Body of pancreas (tissue), 4 donors: ENCODE measurements at regions not wholly inside any gene's neighbourhood (a gene's known extent, or its start where the extent isn't known, plus 50 kb on each side); places are given as distances from the start of the nearest gene placed in this dataset.

Experiments
- ATAC-seq: fragments of 150-250 bp; one replicate; pipeline ENCODE4 v1.9.1; 2016
- DNase-seq, 4 donors: peaks; one replicate each; pipeline ENCODE4 v3.0.0-alpha.2; 2019
- H3K27ac ChIP-seq, 4 donors: fragments of 200-600 bp; sonication (generic); 1 replicate in 3 of 4; 2 replicates in 1 of 4; pipeline versions ENCODE4 v1.5.1 to v1.6.1; 2016 to 2019; ENCODE audit warnings: mild to moderate bottlenecking in 1 of 4, mixed read lengths in 1 of 4, moderate library complexity in 1 of 4
- H3K27me3 ChIP-seq, 2 donors: fragments of 200-600 bp; sonication (generic); one replicate each; pipeline ENCODE4 v1.6.0; 2016; ENCODE audit warnings: mild to moderate bottlenecking in 1 of 2
- H3K36me3 ChIP-seq, 2 donors: fragments of 200-600 bp; sonication (generic); replicated peaks in 1 of 2; 2 replicates each; pipeline ENCODE4 v1.5.1; 2016; ENCODE audit warnings: low read depth in 2 of 2; ENCODE audit not compliant: insufficient read depth in 1 of 2
- H3K4me1 ChIP-seq: fragments of 200-600 bp; sonication (generic); one replicate; pipeline ENCODE4 v1.6.0; 2016
- H3K4me3 ChIP-seq, 2 donors: fragments of 200-600 bp; sonication (generic); 1 replicate in 1 of 2; 2 replicates in 1 of 2; pipeline ENCODE4 v1.5.1; 2016 to 2019
- H3K9me3 ChIP-seq, 3 donors: fragments of 200-600 bp; sonication (generic); 1 replicate in 2 of 3; 2 replicates in 1 of 3; pipeline ENCODE4 v1.5.1; 2016
- POLR2A ChIP-seq, 3 donors: fragments of 450-650 bp; IDR thresholded peaks; one replicate each; pipeline ENCODE4 v1.6.1; 2016; ENCODE audit warnings: antibody characterized with exemption in 3 of 3, mild to moderate bottlenecking in 2 of 3
- WGBS, 2 donors: methylation state at CpG; one replicate each; pipeline ENCODE4 v1.1.5; 2017; 5-methylcytosine and 5-hydroxymethylcytosine counted together
- intact Hi-C: fragments of 100-400 bp; cut with DNase I; formaldehyde crosslinking; loops from one replicate; pipeline ENCODE4 v1.15.1; 2023
- TF ChIP-seq, protein P1 (sequence below), 7 experiments: fragments of 450-650 bp in 4 of 7; fragments of 200-600 bp in 3 of 7; sonication (generic) in 3 of 7; IDR thresholded peaks; one replicate each; pipeline ENCODE4 v1.5.1; 2016 to 2019; ENCODE audit warnings: antibody characterized with exemption in 7 of 7

DNA sequence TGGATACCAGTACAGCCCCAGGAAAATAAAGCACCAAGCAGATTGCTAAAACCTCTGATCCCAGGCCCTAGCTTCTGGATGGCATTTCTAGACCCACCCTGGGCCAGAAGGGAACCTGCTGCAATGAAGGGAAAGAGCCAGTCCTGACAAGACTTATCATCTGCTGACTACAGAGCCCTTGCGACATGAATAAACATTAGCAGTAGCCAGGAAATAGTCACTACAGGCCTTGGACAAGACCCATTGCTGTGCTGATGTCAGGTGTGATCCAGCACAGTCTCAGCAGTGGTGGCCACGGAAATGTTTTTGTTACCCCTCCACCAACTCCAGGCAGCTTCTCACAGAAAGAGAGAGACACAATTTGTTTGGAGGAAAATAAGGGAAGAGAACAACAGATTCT lies 399.3 kb downstream of the HAO1 start:
- no peak overlapping the region for H3K4me3 ChIP-seq
- H3K27ac ChIP-seq, result no peak overlapping the region
- no peaks in the 10 kb centered on the region for H3K36me3 ChIP-seq
- 53 to 69% methylated on average over 2 of the region's 2 CpGs for WGBS, 2 donors
- no peaks in the 10 kb centered on the region for H3K4me1 ChIP-seq
- TF ChIP-seq, protein P1, sequence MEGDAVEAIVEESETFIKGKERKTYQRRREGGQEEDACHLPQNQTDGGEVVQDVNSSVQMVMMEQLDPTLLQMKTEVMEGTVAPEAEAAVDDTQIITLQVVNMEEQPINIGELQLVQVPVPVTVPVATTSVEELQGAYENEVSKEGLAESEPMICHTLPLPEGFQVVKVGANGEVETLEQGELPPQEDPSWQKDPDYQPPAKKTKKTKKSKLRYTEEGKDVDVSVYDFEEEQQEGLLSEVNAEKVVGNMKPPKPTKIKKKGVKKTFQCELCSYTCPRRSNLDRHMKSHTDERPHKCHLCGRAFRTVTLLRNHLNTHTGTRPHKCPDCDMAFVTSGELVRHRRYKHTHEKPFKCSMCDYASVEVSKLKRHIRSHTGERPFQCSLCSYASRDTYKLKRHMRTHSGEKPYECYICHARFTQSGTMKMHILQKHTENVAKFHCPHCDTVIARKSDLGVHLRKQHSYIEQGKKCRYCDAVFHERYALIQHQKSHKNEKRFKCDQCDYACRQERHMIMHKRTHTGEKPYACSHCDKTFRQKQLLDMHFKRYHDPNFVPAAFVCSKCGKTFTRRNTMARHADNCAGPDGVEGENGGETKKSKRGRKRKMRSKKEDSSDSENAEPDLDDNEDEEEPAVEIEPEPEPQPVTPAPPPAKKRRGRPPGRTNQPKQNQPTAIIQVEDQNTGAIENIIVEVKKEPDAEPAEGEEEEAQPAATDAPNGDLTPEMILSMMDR (IDR thresholded peaks at IDR 0.05), result no peak
- no peak for TF ChIP-seq POLR2A (IDR thresholded peaks at IDR 0.05)
- no peaks in the 10 kb centered on the region for H3K9me3 ChIP-seq
- no peaks in the 10 kb centered on the region for H3K27me3 ChIP-seq
- no peak for ATAC-seq
- intact Hi-C loops, result no loop called here
- no peak for DNase-seq

DNA sequence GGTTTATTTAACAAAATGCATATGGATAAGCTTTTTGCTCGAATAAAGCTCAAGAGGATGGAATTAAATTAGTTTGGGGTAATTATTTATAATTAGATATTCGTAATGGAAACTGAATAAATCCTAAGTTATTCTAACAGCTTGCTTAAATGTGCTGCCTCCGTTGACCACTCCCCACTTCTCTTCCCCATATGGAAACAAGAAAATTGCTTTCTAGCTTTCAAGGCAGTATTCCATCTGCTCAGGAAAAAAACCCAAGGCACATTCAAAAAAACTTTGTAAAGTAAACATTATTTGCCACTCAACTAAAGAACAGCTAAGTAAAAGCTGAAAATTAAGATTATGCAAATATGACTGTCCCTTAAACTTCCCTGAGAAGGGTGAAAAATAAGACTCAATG lies 369.2 kb downstream of the HAO1 start:
- no peaks in the 10 kb centered on the region for H3K27me3 ChIP-seq
- no peaks in the 10 kb centered on the region for H3K36me3 ChIP-seq
- TF ChIP-seq POLR2A (IDR thresholded peaks at IDR 0.05), result no peak
- TF ChIP-seq, protein P1 (IDR thresholded peaks at IDR 0.05), result no peak
- 55 to 56% methylated on average over 3 of the region's 3 CpGs for WGBS, 2 donors
- no peaks in the 10 kb centered on the region for H3K9me3 ChIP-seq
- no peak for DNase-seq
- no peak for ATAC-seq
- no peak overlapping the region for H3K4me3 ChIP-seq
- no peaks in the 10 kb centered on the region for H3K4me1 ChIP-seq
- intact Hi-C loops, result no loop called here
- H3K27ac ChIP-seq, result no peak overlapping the region

DNA sequence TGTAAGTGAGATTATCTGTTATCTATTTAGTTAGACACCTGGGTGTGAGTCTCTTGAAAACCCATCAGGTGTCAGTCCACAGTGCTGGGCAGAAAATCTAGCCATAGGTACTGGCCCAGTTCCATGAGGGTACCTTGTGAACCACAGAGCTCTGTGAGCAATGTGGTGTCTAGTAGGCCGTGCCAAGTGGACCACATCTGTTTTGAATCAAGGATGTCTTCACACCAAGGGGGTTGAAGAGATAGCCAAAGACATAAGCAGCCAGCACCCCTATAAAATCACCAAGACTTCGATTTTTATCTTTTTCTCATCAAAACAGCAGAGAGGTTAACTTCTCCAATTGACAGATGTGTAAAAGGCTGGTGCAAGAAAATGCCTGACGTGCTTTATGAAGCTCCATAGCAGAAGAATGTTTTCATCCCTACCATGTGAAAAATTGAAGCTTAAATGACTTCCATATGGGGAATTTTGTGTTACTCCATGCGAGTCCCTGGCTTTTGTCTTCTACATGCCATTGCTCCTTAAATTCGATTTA lies 368.7 kb downstream of the HAO1 start:
- no peak for DNase-seq
- Histone ChIP-seq H3K27ac (no peak overlapping the region), H3K9me3 (no peaks in the 10 kb centered on the region), H3K27me3 (no peaks in the 10 kb centered on the region), H3K36me3 (no peaks in the 10 kb centered on the region), H3K4me1 (no peaks in the 10 kb centered on the region), H3K4me3 (no peak overlapping the region)
- TF ChIP-seq POLR2A (IDR thresholded peaks at IDR 0.05), result no peak
- TF ChIP-seq, protein P1 (IDR thresholded peaks at IDR 0.05), result no peak
- WGBS, 2 donors, result 65 to 73% methylated on average over 5 of the region's 5 CpGs
- intact Hi-C loops, result no loop called here
- ATAC-seq, result no peak

DNA sequence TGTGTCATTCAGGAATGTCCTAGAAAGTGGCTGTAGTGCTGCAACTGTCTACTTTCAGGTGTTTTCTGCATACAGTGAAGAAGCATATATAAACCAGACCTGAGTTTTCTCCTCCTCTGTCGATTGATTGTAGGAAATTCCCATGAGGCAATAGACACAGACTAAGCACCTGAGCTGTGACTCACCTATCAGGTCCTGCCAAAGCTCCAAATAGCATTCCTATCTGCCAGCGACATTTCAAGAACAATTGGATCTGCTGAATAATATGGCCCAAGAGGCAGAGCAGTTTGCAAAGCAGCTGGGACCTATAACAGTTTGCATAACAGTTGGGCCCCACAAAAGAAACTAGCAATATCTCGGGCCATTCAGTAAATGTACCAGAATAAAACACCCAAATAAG lies 360.4 kb downstream of the HAO1 start:
- H3K27ac ChIP-seq, result no peak overlapping the region
- no peak for ATAC-seq
- no peaks in the 10 kb centered on the region for H3K9me3 ChIP-seq
- H3K4me1 ChIP-seq, result no peaks in the 10 kb centered on the region
- intact Hi-C loops, result no loop called here
- 50 to 60% methylated on average over 3 of the region's 3 CpGs for WGBS, 2 donors
- TF ChIP-seq, protein P1 (IDR thresholded peaks at IDR 0.05), result no peak
- TF ChIP-seq POLR2A (IDR thresholded peaks at IDR 0.05), result no peak
- H3K27me3 ChIP-seq, result no peaks in the 10 kb centered on the region
- H3K4me3 ChIP-seq, result no peak overlapping the region
- no peaks in the 10 kb centered on the region for H3K36me3 ChIP-seq
- no peak for DNase-seq

DNA sequence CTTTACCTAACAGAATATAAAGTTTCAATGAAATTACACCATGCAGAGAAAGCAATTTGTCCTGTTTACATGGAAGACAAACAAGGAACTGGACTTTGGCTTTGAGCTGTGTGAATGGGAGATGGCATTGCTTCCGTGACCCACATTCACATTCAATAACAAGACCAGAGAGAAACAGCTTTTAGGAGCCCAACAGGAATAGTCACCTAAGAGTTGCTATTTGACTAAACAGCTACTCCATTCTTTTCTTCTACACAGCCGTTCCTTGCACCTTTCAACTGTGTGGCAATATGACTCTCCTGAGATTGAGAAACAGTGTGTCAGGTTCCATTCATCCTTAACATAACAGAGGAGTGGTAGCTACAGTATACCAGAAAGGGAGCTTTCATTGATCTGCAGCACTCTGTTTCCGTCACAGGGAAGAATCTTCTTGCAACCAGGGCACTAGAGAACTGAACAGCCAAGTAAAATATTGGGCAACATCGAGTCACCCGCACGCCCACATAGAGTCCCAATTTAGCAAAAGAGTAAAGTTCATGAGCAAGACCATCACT lies 355.1 kb downstream of the HAO1 start:
- no peaks in the 10 kb centered on the region for H3K27me3 ChIP-seq
- TF ChIP-seq, protein P1 (IDR thresholded peaks at IDR 0.05), result no peak
- TF ChIP-seq POLR2A (IDR thresholded peaks at IDR 0.05), result no peak
- no peaks in the 10 kb centered on the region for H3K4me1 ChIP-seq
- H3K36me3 ChIP-seq, result no peaks in the 10 kb centered on the region
- intact Hi-C loops, result no loop called here
- H3K27ac ChIP-seq, result no peak overlapping the region
- no peak for ATAC-seq
- DNase-seq, result no peak
- H3K9me3 ChIP-seq, result no peaks in the 10 kb centered on the region
- no peak overlapping the region for H3K4me3 ChIP-seq
- WGBS, 2 donors, result 63% methylated on average over 6 of the region's 6 CpGs
